Inflammatory macrophage treated with lipopolysaccharide for 1 hour (primary cell): ENCODE measurements at regions not wholly inside any gene's neighbourhood (a gene's known extent, or its start where the extent isn't known, plus 50 kb on each side); places are given as distances from the start of the nearest gene placed in this dataset.
"Not testable (repeated sequence)": the region's sequence is repeated elsewhere in the genome, so short reads cannot be mapped to it uniquely, and the experiment has no call there.

Source experiments
- DNase-seq, 2 donors: peaks; one replicate each; pipeline ENCODE4 v3.0.0-alpha.2; 2020 to 2022

DNA sequence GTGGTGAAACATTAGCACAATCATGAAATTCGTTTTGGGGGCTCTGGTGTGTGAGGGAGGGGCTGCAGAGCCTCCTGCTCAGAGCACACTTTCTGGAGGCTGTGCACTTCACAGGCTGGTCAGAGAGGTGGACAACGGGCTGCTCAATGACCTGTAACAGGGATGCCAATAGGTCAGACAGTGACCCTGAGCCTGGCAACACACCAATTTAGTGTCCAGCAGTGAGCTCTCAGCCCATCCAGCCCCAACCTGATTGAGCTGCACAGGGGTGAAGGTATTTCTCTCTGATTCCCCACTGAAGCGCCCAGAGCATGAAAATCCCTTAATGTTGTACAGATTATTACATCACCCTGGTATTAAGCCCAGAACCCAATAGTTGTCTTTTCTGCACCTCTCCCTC is 191.3 kb upstream of the ZNF32 start:
- no peak for DNase-seq

DNA sequence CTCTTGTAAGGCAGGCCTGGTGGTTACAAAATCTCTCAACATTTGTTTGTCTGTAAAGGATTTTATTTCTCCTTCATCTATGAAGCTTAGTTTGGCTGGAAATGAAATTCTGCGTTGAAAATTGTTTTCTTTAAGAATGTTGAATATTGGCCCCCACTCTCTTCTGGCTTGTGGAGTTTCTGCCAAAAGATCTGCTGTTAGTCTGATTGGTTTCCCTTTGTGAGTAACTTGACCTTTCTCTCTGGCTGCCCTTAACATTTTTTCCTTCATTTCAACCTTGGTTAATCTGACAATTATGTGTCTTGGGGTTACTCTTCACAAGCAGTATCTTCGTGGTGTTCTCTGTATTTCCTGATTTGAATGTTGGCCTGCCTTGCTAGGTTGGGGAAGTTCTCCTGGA is 186.1 kb upstream of the ZNF32 start:
- not testable (repeated sequence) for DNase-seq

DNA sequence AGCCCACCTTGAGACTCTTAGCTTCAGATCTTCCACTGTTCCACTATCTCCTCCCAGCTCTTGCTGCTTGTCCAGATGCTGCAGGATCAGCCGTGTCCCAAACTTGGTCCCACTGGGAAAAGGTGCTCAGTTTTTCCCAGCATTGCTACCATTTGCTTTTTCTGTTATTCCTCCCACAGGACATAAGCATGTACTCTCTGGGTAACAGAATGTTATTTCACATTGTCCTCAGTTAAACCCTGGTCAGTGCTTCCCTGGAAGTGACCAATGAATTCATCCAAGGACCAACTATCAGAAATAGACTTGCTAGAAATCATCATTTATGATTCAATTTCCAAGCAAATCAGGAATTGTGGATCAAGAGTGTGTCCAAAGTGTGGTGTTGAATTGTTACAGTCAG is 179.2 kb upstream of the ZNF32 start:
- no peak for DNase-seq

DNA sequence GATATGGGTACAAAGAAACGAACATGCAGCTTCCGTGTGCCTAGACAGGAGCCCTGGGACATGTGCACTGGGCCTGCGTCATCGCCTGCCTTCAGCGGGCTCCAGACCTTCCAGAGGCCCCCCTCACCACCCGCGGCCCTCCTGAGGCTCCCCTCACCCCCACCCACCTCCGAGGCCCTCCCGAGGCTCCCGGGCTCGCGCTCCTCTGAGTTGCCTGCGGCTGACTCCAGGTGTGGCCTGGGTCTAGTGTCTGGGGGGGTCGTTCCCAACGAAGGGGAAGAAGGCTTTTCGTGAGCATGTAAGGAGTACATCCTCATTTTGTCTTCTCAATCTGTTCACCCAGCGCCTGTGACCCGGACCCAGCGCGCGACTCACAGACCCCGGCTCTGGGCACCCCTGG is 177.3 kb upstream of the ZNF32 start:
- no peak for DNase-seq

DNA sequence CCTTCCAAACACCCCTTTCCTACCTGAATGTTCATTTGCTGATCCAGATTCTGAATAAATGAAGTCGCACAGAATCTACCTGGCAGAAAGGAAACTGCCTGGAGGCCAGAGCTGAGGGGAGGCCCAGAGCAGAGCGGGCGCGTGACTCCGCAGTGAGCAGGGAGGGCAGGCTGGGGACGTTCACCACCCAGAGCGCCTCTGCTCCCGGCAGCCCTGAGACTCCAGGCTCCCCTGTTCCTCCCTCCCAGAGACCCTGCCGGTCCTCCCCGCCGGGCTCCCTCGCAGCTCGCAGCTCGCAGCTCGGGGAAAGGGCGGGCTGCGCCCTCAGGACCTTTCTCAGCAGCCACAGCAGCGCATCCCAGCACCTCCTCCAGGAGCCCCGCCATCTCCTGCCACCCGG is 176.7 kb upstream of the ZNF32 start:
- no peak for DNase-seq

DNA sequence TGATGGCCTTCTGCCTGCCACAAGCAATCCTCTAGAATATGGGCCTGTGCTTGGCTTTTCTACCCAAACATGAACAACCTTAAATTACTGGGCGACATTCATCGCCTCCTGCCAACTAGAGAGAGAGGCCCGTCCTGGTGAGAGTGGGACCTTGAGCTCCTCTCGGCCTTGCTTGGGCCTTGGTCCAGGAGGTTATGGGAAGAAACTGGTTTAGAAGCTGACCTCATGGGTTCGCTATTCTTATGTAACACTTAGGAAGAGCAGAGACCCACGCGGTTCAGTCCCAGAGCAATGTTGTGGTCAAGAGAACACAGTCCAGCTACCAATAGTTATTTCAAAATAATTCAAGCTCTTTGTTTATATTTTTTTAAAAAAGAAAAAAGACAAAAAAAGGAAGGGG is 176.3 kb upstream of the ZNF32 start:
- no peak for DNase-seq

DNA sequence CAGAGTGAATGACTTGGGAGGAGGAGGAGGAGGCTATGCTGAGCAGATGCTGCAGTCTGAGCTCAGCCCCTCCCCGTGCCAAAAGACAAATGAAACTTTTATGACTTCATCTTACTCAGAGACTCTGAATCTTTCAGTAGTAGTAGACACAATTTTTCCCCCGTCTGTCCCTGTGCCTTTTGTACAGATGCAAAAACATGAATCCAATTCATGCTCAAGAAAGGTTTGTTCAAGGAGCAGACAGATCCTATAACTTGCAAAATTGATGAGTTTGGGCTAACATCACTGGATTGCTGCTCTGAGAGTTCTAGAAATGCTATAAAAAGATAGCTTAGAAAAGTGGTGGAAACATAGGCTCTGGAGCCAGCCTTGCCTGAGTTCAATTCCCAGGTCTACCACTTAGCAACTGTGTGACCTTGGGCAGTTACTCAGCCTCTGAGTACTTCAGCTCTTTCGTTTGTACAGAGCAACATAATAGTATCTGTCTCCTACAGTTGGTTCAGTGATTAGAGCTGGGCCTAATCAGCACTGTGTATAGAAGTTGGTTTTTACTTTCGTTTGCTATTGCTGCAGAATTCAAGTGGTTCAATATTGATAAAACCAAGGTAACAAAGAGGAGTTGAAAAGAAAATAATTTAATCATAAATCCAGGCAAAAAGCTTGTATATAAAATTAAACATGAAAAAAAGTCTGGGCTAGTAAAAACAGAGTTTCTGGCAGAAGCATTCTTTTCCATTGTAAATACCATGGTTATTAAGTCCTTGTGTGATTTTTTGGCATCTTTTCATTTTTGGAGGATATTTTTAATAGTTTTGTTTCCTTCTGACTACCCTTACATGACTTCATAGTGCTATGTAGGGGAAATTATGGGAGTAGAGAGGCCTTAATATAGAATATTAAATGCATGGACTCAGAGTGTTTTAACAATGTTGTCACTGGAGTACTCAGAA is 174.2 kb upstream of the ZNF32 start:
- DNase-seq = no peak

DNA sequence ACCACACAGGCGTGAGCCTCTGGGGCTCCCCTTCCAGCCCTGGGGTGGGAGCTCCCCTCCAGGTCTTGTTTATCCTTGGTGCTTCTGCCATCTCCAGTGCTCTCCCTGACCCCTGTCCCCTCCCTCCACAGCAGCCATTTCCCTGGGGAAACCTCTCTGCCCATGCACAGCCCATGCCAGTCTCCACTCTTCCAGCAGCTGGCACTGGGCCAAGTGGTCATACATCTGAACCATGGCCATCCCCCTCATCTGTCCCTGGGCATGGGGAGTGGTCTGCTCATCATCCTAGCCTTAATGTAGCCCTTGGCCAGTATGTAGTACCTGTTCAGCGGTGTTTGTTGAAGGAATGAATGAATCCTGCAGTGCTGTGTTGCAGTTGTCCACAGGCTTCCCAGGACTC is 172.4 kb upstream of the ZNF32 start:
- DNase-seq = no peak

DNA sequence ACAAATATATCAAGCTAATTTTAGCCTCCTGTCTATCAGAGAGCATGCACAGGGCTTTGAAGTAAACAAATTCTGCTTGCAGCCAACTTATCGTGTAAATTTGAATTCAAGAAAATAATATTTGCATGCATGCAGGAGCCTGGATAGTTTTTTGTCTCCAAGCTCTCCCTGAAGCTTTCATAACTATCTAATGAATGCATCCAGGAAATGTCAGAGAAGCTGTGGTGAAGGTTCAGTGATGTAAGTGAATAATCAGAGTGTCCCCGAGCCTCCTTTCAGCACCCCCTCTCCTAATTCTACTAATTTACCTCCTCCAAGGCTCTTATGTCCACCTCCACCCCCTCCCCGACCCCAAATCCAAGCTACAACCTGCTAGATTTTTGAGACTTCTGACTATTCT is 172.0 kb upstream of the ZNF32 start:
- DNase-seq = no peak

DNA sequence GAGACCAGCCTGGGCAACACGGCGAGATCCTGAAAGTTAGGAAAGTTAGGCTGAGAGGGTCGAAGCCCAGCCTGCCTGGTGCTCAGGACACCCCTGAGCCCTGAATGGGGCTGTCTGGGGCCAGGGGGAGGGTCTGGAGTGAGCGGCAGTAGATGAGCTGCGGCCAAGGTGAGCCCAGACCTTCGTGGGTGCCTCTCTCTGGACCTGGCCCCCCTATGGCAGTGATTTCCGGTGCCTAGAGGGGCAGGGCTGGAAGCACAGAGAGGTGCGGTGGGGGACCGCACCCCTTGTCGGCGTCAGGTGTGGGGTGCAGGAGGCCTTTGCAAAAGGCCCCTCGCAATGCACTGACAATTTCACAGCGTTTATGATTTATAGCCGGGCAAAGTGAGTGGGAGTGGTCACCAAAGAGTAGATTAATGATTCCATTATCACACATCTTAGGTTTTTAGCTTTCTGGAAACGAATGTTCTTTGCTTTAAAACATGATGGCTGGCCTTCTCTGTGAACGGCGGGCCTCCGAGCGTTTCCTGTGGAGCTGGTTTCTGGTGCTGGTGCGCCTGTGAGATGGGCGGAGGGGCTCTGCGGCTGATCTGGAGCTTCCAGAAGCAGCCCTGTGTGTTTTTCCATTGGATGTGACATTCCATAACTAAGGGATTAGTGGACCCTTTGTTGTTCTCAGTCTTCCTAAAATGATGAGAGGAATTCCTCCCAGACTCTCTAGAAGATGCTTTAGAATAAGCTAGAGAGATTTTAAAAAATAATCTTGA is 171.0 kb upstream of the ZNF32 start:
- no peak for DNase-seq

DNA sequence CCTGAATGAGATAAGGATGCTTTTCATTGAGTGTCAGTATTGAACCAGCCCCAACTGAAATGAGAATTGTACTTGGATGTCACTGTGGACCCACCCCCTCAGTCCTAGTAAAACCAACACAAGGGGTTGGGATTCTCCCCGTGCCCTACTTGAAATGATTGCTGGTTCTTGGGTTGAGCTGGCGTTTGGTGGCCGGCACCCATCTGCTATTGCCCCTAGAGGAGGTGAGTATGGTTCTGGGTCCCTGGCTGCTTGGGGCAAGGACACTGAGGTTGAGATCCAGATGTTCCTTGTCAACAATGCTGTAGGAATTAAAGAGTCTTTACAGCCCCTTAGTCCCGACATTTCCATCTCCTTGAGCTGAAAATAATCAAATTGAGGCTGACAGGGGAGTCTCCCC is 170.0 kb upstream of the ZNF32 start:
- DNase-seq = no peak

DNA sequence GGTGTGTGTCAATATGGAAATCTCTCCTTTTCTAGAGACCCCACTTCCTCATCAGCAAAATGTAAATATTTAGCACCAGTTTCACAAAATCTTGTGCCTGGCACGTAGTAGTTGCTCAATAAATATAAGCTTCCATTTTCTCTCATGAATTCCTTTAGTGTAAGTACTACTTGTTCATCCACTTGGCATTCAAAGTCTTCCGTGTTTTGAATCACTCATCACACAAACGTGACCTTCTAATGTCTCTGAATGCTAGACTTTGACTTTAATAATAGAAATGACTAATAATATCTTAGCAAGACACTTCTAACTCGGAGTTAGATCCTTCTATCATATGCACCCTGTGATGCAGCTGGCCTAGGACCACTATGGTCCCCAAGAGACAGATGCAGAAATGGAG is 168.7 kb upstream of the ZNF32 start:
- DNase-seq = no peak

DNA sequence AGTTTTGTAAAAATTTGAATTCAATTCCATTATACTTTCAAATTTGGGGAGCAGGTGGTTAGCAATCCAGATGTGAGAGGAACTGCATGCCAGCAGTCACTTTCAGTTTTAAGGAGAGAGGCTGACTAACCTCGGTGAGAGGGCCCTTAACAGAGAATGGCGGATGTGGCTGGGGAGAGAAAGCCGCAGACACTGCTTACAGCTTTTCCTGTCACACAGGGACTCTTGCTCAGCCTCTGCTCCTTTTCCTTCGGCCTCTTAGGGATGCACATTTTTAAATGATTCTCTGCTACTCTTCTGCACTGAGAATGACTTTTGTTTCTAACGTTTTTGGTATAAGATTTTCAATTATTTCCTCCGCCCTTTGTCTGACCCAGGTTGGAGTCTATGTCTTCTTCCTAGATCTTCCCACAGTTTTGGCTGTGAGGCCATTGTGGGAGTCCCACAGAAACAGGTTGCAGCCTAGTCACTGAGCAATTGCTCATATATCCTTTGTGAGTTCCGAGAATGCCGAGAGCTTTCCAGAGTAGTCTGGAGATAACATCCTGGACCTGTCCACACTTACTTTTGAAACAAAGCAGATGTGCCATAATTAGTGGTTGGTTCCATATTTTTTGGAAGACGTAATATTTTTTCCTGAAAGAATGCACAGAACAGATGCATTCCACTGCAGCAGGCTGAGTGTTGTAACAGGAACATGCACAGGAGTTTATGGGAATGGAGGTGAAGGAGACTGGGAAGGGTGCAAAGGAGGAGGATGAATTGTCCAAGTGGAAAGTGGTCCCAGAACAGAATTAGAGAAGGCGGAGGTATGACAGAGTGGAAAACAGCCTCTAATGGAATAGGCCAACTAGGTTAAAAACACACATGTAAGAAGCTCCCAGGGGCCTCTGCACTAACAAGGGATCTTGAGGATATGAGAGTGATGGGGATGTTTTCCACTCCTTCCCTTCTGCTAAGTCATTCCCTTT is 168.0 kb upstream of the ZNF32 start:
- no peak for DNase-seq

DNA sequence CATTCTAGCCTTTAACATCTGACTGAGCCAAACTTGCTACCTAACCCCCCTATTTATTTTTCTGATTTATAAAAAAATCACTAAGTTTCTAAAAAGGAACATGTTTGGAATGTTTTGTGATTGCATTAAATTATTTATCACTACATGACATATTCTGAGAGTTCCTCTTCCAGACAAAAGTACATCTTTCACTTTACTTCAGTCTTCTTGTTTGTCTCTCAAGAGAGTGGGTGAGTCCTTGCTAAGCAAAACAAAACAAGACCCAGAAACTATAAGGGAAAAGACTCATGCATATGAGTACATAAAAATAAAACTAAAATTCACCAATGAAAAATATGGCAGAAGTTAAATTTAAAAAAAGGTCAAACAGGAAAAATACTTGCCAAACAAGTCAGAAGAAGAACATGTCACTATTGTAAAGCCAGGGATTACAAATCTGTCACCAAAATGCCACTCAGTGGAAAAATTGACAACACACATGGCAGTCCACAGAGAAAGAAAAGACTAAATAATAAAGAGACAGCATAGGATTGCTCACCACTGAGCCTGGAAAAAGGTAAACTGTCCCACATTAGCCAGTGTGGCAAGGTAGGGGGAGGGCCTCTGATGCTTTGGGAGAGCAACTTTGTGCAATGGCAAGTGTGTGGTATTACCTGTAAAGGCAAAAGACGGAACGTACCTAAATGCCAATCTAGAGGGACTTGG is 166.7 kb upstream of the ZNF32 start:
- no peak for DNase-seq

DNA sequence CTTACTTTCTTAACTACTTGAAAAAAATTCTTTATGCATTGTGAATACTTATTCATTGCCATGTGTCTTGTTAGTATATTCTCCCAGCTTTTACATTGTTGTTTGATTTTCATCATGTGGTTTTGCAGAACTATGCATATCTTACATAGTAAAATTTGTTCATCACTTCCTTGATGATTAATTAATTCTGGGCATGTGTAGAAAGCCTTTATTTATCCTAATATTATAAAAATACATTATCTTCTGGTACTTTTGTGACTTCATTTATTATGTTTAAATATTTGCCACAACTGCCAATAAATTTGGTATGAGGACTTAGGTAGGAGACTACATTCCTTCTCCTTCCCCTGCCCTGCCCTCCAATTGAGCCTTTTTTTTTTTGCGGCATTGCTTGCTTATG is 166.0 kb upstream of the ZNF32 start:
- DNase-seq = no peak

DNA sequence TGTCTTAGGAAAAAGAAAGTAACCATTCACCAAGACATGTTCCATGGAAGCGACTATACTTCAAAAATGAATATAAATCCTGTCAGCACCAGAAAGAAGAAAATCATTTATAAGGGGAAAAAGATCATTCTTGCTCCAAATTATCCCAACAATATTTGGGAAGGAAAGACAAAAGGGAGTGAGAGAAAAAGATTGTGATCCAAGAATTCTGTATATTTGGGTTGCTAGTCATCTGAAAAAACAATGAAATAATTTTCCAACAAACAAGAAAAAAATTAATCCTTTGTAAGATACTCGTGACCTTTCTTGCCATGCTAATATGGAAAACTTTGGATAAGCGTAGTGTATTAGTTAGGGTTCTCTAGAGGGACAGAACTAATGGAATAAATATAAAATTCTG is 163.2 kb upstream of the ZNF32 start:
- DNase-seq = no peak

DNA sequence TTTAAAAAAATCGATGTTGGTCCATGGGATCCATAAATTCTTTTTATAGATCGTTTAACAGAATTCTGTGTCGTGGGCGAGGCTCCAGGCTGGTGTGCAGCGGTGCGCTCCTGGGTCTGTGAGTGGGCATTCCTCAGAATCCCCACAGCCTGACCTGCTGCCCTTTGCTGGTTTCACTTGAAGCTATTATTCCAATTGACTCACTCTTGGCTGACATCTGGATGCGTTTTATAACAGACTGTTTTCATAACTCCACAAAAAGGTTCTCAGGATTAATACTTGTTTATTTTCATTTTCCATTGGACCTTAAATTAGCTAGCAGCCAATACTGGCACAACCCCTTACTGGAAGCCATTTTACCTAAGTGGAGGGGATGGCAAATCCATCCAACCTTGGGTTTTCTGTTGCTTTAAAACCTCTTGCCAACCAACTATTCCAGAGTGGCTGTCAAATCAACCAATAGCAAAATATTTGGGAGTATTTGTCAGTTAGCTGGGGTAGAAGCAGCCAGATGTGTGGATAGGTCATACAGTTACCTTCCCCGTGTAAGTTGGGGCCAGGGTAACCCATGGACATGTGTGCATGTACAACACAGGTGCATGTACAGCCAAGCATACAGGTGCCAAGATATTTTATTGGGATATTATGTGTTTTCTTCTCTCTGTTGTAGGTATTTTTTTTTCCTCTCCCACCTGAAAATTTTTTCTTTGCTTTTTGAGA is 160.7 kb upstream of the ZNF32 start:
- no peak for DNase-seq

DNA sequence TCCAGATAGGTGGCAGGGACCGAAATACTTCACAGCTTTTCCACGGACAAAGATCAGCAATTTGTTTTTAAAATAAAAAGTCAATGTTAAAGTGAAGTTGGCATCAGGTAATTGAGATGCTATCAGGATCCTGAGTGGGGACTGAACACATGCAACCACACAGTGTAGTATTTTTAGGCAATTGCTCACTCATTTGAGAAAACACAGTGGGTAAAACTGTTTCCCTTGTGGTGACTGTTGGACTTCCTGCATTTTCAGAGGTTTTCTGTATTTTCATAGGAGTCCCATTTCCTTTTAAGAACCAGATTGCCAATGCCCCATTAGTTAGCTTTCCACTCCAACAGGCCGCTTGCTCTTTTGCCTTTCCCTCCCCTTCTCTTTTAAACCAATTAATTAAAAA is 159.5 kb upstream of the ZNF32 start:
- DNase-seq = no peak

DNA sequence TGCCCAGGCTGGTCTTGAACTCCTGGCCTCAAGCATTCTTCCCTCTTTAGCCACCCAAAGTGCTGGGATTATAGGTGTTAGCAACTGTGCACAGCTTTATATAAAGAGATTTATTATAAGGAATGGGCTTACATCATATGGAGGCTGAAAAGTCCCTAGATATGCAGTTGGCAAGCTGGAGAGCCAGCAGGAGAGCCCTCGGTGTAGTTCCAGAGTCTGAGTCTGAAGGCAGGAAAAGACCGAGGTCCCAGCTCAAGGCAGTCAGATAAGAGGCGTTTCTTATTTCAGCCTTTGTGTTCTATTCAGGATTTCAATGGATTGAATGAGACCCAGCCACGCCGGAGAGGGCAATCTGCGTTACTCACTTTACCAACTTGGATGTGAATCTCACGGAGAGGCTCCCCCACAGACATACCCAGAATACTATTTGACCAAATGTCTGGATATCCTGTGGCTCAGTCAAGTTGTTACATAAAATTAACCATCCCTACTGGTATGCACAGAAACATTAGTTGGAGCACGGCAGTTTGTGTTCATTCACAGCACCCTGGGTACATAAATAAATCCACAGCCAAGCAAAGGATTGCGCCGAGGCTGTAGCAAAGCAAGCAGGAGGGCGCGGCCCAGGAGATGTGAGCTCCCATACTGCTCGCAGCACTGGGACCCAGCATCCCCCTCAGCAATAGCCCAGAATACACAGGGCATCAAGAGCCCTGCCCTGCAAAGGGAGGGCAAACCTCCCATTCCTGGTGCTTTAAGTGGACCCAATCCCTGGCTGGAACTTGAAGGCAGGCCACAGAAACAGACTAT is 158.4 kb upstream of the ZNF32 start:
- DNase-seq = no peak

DNA sequence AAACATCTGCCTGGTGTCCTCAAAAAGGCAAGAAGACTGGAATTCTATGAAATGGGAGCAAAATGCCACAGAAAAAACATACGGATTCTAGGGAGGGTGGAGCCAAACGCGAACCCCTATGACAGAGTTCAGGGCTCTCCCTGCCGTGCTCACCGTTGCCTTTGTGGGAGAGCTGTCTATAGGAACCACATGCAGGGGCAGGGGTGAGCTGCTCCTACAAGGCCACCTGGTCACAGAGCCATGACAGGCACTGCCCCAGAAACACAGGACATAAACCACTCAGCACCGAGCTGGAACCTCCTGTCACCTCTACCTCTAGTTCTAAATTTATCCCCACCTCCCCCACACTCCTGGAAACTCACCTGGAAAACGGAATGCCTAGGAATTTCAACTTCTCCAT is 155.1 kb upstream of the ZNF32 start:
- DNase-seq = no peak
